Stimulated activated CD4-positive, alpha-beta T cell treated with anti-CD3 and anti-CD28 coated beads, Interleukin-12 subunit alpha, Interleukin-12 subunit beta, amount 100 ng/mL, for 4 hours (primary cell): ENCODE measurements at regions not wholly inside any gene's neighbourhood (a gene's known extent, or its start where the extent isn't known, plus 50 kb on each side); places are given as distances from the start of the nearest gene placed in this dataset.

Experiments
- DNase-seq: peaks from one replicate; pipeline ENCODE4 v3.0.0-alpha.2; 2020

GRCh38 chr20:60486315-60486714, 528.1 kb downstream of the CDH26 start:
- no peak for DNase-seq

- no peak for DNase-seq
Observed at GRCh38 chr20:60486937-60487336, 528.7 kb downstream of the CDH26 start.

DNA sequence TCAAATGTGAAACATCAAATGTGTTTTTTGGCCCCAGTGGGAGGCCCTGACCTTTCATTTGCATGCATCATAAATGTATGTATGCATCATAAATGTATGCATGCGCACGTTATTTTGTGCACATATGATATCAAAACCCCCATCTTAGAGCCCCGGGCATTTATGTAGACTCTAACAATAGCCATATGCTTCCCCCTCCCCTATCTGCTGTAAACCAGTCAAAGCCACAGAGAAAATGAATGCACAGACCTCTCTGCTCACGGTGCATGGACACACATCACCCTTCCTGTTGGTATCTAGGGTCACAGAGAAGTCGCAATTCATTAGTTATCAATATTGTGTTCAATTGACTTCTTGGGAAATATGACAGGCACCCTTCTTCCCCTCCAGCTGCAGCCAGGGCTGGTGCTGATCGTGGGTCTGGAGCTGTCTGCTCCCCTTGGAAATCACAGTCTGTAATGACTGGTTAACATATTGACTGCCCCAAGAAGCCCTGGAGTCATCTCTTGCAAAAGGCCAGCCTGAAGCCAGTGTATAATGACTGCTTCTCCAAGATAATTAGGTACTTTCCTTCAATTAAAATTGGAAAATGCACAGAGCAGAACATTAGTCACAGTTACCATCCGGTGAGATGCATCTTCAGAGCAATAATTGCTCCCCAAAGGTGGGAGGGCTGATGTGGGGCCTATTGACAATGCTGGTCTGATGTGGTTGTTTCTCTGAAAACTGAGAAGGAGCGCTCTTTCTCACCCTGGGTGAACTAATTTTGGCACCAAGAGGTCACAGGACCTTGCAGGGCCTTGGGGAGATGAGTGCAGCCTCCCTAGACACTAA, 532.2 kb downstream of the CDH26 start:
- no peak for DNase-seq

- no peak for DNase-seq
Observed at GRCh38 chr20:60491051-60491581, 532.9 kb downstream of the CDH26 start.

DNA sequence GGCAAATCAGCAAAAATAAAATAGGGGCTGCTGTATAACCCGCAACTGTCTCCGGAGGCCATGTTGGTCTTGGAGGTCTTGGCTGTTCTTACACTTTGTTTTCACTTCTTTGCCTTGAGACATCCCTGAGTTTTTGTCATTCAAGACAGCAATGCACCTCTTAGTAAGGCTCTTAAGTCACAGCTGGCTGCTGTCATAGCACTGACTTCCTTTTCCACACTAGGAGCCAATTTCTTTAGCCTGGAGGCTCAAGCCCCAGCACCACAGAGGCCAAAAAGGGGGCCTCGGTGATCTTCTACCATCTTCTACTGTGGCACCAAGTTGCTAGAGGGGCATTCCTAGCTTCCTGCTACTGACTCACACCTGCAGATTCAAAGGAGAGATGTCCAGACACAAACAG, 536.3 kb downstream of the CDH26 start:
- no peak for DNase-seq

DNA sequence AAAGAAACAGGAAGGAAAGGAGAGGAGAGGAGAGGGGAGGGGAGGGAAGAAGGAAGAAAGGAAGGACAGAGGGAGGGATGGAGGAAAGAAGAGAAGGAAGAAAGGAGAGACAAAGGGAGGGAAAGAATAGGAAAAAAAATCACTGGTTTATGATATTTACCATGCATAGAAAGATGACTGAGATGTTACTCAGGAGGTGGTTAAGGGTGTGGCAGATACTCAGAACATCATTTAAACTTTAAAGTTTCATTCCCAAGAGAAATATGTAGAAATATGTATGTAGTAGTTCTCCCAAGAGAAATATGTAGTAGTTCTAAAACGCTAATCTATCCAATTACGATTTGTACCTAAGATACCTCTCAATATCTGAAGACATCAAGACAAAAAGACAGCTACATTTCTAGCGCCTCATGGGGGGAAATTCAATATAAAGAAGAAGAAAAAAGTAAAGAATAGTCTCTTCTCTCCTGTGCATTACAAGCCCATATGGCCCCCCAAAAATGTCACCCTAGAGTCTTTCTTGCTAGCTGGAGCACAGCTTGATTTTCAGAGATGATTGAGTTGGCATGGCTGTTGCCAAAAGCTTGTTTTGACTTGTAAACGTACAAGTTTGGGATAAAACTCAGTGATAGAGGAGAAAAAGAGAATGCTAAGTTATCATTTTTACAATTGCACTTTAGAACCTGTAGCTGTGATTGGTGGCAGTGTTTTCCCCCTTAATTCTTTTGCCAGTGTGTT, 539.2 kb downstream of the CDH26 start:
- DNase-seq, result no peak

GRCh38 chr20:60500038-60500701, 541.9 kb downstream of the CDH26 start:
- DNase-seq, result no peak

- DNase-seq, result no peak
Observed at GRCh38 chr20:60501048-60501447, 542.8 kb downstream of the CDH26 start.

- DNase-seq, result no peak
Observed at GRCh38 chr20:60502881-60503280, 544.7 kb downstream of the CDH26 start.

- no peak for DNase-seq
Observed at GRCh38 chr20:60505423-60505822, 547.2 kb downstream of the CDH26 start.

GRCh38 chr20:60506061-60506460, 547.8 kb downstream of the CDH26 start:
- no peak for DNase-seq

GRCh38 chr20:60507087-60507694, 549.0 kb downstream of the CDH26 start:
- no peak for DNase-seq

- no peak for DNase-seq
Observed at GRCh38 chr20:60509407-60509806, 551.2 kb downstream of the CDH26 start.

- no peak for DNase-seq
Observed at GRCh38 chr20:60510356-60510755, 552.1 kb downstream of the CDH26 start.

DNA sequence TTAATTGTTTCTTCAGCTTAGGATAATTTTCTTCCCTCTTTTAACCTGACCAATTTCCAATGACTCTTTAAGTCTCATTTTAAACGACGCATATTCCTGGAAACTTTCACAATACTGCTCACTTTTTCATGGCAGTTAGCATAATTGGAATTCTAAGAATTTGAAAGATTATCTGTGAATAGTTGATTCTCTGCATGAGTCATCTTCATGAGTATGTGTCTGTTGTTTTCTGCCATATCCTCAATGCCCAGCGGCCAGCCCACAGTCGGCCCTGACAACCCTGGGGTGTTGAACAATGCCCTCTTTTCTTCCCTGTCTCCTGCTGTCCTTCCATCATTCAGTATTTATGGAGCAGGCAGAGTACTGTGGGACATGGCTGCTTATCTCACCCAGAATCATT, 554.2 kb downstream of the CDH26 start:
- DNase-seq, result no peak

DNA sequence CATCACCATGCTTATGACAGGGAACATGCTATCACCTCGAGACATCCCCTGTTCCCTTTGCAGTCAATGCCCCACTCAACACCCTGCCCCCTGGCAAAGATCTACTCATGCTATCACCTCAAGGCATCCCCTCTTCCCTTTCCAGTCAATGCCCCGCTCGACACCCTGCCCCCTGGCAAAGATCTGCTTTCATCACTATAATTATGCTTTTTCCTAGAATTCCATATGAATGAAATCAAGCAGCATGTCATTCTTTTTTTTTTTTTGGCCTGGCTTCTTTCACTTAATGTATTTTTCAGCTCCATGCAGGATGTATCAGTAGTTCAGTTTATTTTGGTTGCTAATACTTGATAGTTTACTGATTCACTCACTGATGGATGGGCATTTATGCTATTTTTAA, 554.9 kb downstream of the CDH26 start:
- DNase-seq, result no peak

GRCh38 chr20:60516442-60516841, 558.2 kb downstream of the CDH26 start:
- no peak for DNase-seq

DNA sequence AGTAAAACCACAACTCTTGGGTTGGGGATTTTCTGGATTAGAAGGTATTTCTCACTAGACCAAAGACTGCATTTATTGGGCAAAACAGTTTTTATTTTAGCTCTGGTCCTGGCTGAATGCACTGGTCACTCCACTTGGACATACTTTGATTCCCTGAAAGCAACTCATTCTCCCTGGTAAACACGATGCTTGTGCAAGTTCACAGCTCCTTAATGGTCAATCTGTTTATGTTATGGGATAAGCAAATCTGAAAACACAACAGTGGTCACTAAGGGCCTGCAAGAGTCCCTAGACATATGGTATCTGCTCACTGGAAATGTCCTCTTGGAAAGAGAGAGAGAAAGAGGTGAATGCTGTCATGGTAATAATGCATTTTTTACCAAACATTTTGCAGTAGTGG, 559.8 kb downstream of the CDH26 start:
- no peak for DNase-seq

DNA sequence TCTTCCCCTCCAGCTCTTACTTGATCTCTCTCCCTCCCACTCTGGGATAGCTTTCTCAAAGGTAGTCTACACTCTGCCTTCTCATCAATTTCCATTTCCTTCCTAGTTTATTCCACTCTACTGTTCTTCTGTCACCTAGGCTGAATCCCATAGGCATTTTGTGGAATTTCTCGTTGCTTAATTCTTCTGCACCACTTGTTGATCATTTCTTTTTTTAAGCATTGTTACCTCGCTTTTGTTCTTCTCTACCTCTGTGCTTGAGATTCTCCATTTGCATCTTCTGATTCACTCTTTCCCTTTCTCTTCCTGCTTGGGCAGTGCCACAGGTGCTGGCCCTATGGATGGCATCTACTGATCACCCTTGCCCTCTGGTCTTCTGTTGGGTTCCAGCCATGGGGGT, 567.2 kb downstream of the CDH26 start:
- no peak for DNase-seq

DNA sequence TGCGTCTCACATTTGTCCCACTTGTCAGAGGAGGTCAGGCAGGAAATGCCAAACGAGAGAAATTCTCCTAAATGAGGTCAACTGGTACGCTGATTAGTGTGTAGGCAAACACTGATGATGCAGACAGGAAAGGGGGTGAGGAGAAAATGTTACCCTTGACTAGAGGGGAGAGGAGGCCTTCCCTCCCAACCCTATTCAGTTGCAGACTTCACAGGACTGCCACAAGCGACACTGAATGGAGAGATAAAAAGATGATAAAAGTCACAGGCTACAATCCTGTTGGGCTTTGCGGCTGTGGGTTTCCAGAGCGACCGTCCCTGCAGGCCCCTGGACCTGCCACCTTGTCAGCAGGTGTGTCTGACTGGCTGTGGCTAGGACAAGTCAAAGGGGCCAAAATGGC, 569.4 kb downstream of the CDH26 start:
- no peak for DNase-seq

- no peak for DNase-seq
Observed at GRCh38 chr20:60528141-60528540, 569.9 kb downstream of the CDH26 start.

GRCh38 chr20:60529149-60529548, 570.9 kb downstream of the CDH26 start:
- no peak for DNase-seq

- DNase-seq, result no peak
Observed at GRCh38 chr20:60535211-60535610, 577.0 kb downstream of the CDH26 start.
